HL-60 (cell line): ENCODE measurements at regions not wholly inside any gene's neighbourhood (a gene's known extent, or its start where the extent isn't known, plus 50 kb on each side); places are given as distances from the start of the nearest gene placed in this dataset.

Source experiments
- CTCF ChIP-seq: IDR thresholded peaks from one replicate; pipeline ENCODE4 v1.5.1; 2011; ENCODE audit warnings: low read length, control low read depth, inconsistent platforms; ENCODE audit not compliant: insufficient read depth
- REST ChIP-seq: IDR thresholded peaks from 2 replicates; pipeline ENCODE4 v1.6.1; 2012; ENCODE audit warnings: low read depth; ENCODE audit not compliant: insufficient replicate concordance

- TF ChIP-seq CTCF (no peak), REST (no peak)
Measured at GRCh38 chr13:108087810-108088209, 127.5 kb downstream of the LIG4 start.
